Tibial artery (tissue), 4 donors: ENCODE measurements at regions not wholly inside any gene's neighbourhood (a gene's known extent, or its start where the extent isn't known, plus 50 kb on each side); places are given as distances from the start of the nearest gene placed in this dataset.

Experiments used
- DNase-seq, 2 donors: peaks; one replicate each; pipeline ENCODE4 v3.0.0-alpha.2; 2019
- H3K27ac ChIP-seq, 2 donors: fragments of 200-600 bp; sonication (generic) in 1 of 2; 1 replicate in 1 of 2; 2 replicates in 1 of 2; pipeline ENCODE4 v1.5.1; 2018 to 2019; ENCODE audit warnings: mild to moderate bottlenecking in 1 of 2
- H3K27me3 ChIP-seq, 2 donors: fragments of 200-600 bp; sonication (generic) in 1 of 2; one replicate each; pipeline versions ENCODE4 v1.5.1 to v1.6.0; 2016 to 2019
- H3K36me3 ChIP-seq, 3 donors: fragments of 200-600 bp; sonication (generic) in 2 of 3; one replicate each; pipeline ENCODE4 v1.5.1; 2016 to 2019; ENCODE audit warnings: mild to moderate bottlenecking in 2 of 3
- H3K4me1 ChIP-seq, 4 donors: fragments of 200-600 bp; sonication (generic) in 2 of 4; 1 replicate in 3 of 4; 2 replicates in 1 of 4; pipeline ENCODE4 v1.5.1; 2016 to 2019
- H3K4me3 ChIP-seq, 2 donors: fragments of 200-600 bp; sonication (generic) in 1 of 2; 1 replicate in 1 of 2; 2 replicates in 1 of 2; pipeline ENCODE4 v1.5.1; 2018 to 2019; ENCODE audit warnings: mild to moderate bottlenecking in 2 of 2
- H3K9me3 ChIP-seq, 3 donors: fragments of 200-600 bp; sonication (generic) in 1 of 3; one replicate each; pipeline ENCODE4 v1.5.1; 2016 to 2019
- intact Hi-C: fragments of 100-400 bp; cut with DNase I; formaldehyde crosslinking; loops from one replicate; pipeline ENCODE4 v1.15.0; 2023; ENCODE audit warnings: low total_unique reads
- TF ChIP-seq, protein P1 (sequence below), 2 experiments: fragments of 200-600 bp in 1 of 2; fragments of 450-650 bp in 1 of 2; IDR thresholded peaks; one replicate each; pipeline ENCODE4 v1.5.1; 2017 to 2019; ENCODE audit warnings: antibody characterized with exemption in 2 of 2, mild to moderate bottlenecking in 1 of 2, moderate library complexity in 1 of 2

DNA sequence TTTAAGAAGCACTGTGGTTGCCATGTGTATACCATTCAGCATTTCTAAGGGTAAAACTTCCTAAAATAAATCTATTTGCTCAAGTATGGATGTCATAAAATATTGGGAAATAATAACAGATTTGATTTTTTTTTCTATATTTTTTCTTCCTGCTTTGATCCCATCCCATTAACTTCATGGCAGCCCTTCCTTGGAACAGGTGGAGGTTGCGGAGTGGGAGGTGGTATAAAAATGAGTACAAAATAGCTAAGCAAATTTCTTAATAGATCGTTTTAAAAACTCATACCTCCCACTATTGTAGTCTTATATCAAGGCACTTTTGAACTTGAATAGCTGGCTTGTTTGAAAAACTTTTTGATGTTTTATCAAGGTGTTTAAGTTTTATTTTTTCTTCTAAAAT is 152.1 kb upstream of the KYNU start:
- DNase-seq, result no peak
- Histone ChIP-seq H3K4me3 (no peak overlapping the region), H3K4me1 (peaks cover 0 to 5% (median 0%) of the 10 kb centered on the region in 4 donors), H3K27ac (no peak overlapping the region), H3K27me3 (no peaks in the 10 kb centered on the region), H3K36me3 (no peaks in the 10 kb centered on the region), H3K9me3 (peaks cover 0 to 9% (median 0%) of the 10 kb centered on the region in 3 donors)
- intact Hi-C loops, result no loop called here
- TF ChIP-seq, protein P1, sequence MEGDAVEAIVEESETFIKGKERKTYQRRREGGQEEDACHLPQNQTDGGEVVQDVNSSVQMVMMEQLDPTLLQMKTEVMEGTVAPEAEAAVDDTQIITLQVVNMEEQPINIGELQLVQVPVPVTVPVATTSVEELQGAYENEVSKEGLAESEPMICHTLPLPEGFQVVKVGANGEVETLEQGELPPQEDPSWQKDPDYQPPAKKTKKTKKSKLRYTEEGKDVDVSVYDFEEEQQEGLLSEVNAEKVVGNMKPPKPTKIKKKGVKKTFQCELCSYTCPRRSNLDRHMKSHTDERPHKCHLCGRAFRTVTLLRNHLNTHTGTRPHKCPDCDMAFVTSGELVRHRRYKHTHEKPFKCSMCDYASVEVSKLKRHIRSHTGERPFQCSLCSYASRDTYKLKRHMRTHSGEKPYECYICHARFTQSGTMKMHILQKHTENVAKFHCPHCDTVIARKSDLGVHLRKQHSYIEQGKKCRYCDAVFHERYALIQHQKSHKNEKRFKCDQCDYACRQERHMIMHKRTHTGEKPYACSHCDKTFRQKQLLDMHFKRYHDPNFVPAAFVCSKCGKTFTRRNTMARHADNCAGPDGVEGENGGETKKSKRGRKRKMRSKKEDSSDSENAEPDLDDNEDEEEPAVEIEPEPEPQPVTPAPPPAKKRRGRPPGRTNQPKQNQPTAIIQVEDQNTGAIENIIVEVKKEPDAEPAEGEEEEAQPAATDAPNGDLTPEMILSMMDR (IDR thresholded peaks at IDR 0.05), result no peak

DNA sequence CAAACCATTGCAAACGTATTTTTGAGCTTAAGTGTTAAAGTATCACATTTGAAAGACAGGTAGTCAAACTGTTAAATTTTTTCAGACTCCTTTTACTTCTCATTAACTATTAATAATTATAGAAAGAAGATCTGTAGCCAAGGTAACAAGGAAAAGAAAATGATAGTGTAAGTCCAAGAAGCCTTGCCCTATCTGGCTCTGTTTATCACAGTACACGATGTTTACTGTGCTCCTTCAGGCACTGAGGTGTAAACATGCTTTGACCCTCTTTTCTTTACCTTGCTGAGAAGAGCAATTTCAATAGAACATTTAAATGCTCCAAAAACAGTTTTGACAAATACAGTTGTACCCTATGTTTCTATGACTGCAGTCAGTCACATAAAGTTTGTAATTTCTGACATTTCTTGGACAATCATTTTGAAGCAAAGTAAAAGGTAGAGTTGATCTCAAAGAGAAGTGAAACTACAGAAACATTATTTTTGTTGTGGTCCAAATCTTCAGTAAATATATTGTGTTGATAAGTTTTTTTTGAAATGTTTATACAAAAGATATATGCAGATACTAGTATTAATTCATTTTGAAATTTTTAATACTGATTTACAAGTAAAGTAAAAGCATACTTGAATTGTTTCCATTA is 152.6 kb upstream of the KYNU start:
- intact Hi-C loops, result no loop called here
- H3K4me1 ChIP-seq, result peaks cover 0 to 5% (median 0%) of the 10 kb centered on the region in 4 donors
- TF ChIP-seq, protein P1 (IDR thresholded peaks at IDR 0.05), result no peak
- DNase-seq, result no peak
- H3K4me3 ChIP-seq, result no peak overlapping the region
- H3K36me3 ChIP-seq, result no peaks in the 10 kb centered on the region
- H3K27me3 ChIP-seq, result no peaks in the 10 kb centered on the region
- H3K27ac ChIP-seq, result no peak overlapping the region
- H3K9me3 ChIP-seq, result peaks cover 0 to 9% (median 0%) of the 10 kb centered on the region in 3 donors

DNA sequence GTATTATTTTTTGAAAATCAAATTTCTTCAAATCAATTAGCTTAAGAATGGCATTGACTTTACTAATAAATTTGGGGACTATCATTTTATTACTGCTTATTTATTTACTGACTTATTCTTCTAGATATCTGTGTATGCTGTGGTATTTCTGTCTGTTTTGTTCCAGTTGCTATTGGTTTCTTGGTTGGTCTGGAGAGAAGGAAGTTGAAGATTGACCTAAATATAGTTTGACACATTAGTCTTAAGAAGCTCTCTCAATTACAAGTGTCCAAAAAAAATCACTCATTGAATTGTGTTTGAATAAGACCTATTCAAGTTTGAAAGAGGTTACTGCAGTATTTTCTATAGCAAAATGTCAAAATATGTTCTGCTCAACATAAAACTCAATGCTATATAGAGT is 153.3 kb upstream of the KYNU start:
- no peak for DNase-seq
- Histone ChIP-seq H3K36me3 (no peaks in the 10 kb centered on the region), H3K4me1 (peaks cover 0 to 5% (median 0%) of the 10 kb centered on the region in 4 donors), H3K27me3 (no peaks in the 10 kb centered on the region), H3K9me3 (peaks cover 0 to 9% (median 0%) of the 10 kb centered on the region in 3 donors), H3K4me3 (no peak overlapping the region), H3K27ac (no peak overlapping the region)
- TF ChIP-seq, protein P1 (IDR thresholded peaks at IDR 0.05), result no peak
- intact Hi-C loops, result no loop called here

DNA sequence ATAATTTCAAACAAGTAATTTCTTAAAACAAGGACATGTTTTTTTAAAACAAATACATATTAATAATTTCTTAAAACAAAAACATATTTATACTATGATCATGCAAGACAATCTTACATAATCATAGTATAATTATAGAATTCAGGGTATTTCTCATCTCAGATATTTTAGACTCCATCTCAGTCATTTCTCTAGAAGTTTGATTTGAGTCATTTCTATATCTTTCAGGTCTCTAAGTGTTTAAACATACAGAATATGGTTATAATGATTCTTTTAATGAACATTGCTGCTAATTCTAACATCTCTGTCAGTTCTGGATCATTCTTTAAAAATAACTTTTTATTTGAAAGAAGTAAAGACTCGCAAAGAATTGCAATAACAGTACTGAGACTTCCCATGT is 154.2 kb upstream of the KYNU start:
- no peak overlapping the region for H3K4me3 ChIP-seq
- H3K4me1 ChIP-seq, result peaks cover 0 to 5% (median 0%) of the 10 kb centered on the region in 4 donors
- TF ChIP-seq, protein P1 (IDR thresholded peaks at IDR 0.05), result no peak
- no peak overlapping the region for H3K27ac ChIP-seq
- H3K9me3 ChIP-seq, result peaks cover 0 to 5% (median 0%) of the 10 kb centered on the region in 3 donors
- intact Hi-C loops, result no loop called here
- DNase-seq, result no peak
- H3K27me3 ChIP-seq, result no peaks in the 10 kb centered on the region
- no peaks in the 10 kb centered on the region for H3K36me3 ChIP-seq

DNA sequence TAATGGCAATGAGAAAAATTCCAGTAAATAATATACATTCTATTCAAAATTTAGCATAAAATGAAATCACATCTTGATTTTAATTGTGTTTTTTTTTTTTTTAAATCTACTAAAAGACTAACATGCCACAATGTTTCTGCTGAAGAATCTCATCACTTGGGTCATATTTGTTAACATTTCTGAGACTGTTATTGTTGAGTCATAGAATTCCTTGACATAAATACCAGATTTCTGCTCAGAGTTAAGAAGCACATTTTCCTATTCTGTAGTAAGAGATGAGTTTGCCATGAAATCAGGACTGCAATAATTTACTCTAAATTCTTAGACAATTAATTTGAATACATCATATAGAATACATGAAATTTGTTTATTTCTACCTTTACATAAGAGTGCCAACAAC is 154.9 kb upstream of the KYNU start:
- TF ChIP-seq, protein P1 (IDR thresholded peaks at IDR 0.05), result no peak
- no peak for DNase-seq

More for the DNA sequence above, 154.9 kb upstream of the KYNU start:
- H3K9me3 ChIP-seq, result no peaks in the 10 kb centered on the region
- H3K4me1 ChIP-seq, result peaks cover 0 to 11% (median 2%) of the 10 kb centered on the region in 4 donors
- intact Hi-C loops, result no loop called here
- no peaks in the 10 kb centered on the region for H3K27me3 ChIP-seq
- no peak overlapping the region for H3K27ac ChIP-seq
- no peaks in the 10 kb centered on the region for H3K36me3 ChIP-seq
- H3K4me3 ChIP-seq, result no peak overlapping the region
